ENCODE measurements at regions not wholly inside any gene's neighbourhood (a gene's known extent, or its start where the extent isn't known, plus 50 kb on each side); places are given as distances from the start of the nearest gene placed in this dataset.
"Not testable (repeated sequence)": the region's sequence is repeated elsewhere in the genome, so short reads cannot be mapped to it uniquely, and the experiment has no call there.

DNA sequence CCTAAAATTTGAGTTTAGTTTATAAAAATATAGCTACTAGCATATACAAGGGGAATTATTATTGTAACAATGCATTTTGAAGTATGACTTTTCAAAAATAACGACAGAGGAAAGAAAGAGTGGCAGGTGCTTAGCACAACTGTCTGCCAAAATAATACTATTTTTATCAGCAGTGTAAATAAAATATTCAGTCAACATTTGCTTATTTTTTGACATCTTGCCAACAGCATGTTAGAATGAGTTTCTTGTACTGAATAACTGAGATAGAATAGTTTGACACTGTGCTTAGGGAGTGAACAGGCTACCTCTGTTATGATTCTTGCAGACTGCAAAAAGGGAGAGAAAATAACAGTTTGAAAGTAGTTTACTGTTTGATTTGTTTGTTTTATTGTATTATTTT is 909.8 kb downstream of the BRINP3 start:
- in situ Hi-C loops (cut with HindIII; ENCODE audit: low pct_unique_long_range_greater_than_20kb, low sequenced_read_pairs) = no loop called here
- no peak for DNase-seq (ENCODE audit: low read depth)

DNA sequence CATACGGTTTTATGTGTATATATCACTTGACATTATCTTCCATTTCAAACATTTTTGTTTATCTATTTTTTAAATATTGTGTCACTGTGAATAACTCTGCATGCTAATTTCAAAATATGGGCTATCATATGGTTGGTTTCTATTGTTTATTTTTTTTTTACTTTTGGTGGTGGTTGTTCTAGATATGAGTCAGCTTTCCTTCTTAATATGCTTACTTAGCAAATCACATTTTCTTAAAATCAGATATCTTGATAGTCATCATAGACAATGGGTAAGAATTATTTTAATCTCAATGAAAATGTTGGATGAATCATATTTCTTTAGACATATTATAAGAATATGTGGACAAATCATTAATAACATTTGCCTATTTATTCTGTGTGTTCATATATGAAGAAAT is 881.5 kb downstream of the BRINP3 start:
- in situ Hi-C loops (cut with HindIII; ENCODE audit: low pct_unique_long_range_greater_than_20kb, low sequenced_read_pairs) = no loop called here
- no peak for DNase-seq (ENCODE audit: low read depth)

DNA sequence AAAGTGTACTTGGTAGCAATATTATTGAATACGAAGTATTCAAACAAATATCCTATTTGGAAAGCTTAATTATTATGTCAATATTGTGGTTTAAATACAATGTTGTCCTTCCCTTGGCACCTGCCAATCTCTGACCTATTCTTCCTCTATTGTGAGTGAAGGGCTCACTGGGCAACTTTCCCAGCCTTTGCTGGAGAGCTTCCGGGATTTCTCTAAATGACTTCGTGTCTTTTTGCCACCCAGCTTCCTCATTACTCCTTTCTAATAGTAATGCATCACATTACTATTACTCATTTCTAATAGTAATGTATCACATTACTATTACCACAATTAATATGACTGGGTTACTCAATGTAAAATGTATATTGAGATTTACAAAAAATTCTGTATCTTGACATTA is 880.6 kb downstream of the BRINP3 start:
- DNase-seq (ENCODE audit: low read depth) = no peak
- in situ Hi-C loops (cut with HindIII; ENCODE audit: low pct_unique_long_range_greater_than_20kb, low sequenced_read_pairs) = no loop called here

DNA sequence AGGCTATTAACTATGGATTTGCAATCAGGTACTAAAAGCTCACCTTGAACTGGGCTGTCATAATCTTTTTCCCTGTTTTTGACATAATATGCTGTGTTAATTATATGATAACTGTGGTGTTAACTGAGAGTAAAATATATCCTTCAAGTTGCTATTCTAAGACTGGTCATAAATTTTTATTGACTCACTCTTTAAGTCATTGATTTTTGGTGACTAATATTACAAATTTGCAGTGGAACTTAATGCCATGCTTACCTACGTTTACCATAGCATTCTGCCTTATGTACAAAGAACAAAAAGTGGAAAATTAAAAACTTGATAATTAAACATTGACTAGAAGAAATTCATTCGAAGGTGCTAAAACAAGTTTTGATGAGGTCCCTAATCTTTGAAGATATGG is 872.4 kb downstream of the BRINP3 start:
- DNase-seq (ENCODE audit: low read depth) = no peak
- in situ Hi-C loops (cut with HindIII; ENCODE audit: low pct_unique_long_range_greater_than_20kb, low sequenced_read_pairs) = no loop called here

DNA sequence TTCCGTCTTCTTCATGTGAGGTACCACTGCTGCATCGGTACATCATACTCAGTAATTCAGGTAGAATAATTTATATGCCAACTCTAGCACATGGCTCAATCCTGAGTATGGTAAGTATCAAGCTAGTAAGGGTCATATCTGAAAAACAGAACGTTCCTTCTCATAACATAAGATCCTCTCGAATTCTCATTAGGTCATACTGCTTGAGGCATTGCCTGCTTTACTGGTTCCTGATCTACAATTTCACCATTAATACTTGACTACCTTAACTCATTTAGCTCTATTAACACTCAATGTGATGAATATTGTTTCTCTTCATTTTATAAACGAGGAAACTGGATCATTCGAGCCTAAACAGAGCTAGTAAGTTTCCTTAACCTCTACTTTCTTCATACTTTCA is 871.6 kb downstream of the BRINP3 start:
- in situ Hi-C loops (cut with HindIII; ENCODE audit: low pct_unique_long_range_greater_than_20kb, low sequenced_read_pairs) = no loop called here
- DNase-seq (ENCODE audit: low read depth) = no peak

DNA sequence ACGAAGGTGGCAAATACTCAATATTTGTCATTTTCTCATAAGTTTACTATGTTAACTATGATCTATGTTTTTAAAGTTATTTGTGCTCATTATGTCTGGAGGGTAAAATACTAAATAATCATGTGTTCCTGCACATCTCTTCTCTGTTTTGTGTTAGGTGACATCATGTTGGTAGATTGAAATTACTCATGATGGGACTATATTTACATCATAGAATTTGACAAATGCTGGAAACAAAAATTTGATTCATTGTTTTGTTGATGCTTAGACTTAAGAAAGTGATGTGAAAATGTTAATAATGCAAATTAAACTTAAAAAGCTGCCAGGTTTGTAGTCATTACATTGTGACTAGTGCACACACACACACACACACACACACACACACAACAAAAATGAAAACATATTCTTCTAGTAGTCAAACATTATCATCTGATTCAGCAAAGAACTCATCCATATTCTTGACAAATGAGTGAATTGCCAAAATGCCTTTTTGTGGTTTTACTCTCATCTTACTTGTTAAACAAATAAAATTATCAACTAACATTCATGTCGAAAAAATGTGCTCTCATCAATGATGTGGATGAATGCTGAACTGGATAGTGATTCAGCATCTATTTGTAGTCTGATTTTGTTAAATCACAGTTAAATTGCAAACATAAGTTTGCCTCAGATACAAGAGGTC is 870.7 kb downstream of the BRINP3 start:
- DNase-seq (ENCODE audit: low read depth) = peak; percentile 79
- in situ Hi-C loops (cut with HindIII; ENCODE audit: low pct_unique_long_range_greater_than_20kb, low sequenced_read_pairs) = no loop called here

DNA sequence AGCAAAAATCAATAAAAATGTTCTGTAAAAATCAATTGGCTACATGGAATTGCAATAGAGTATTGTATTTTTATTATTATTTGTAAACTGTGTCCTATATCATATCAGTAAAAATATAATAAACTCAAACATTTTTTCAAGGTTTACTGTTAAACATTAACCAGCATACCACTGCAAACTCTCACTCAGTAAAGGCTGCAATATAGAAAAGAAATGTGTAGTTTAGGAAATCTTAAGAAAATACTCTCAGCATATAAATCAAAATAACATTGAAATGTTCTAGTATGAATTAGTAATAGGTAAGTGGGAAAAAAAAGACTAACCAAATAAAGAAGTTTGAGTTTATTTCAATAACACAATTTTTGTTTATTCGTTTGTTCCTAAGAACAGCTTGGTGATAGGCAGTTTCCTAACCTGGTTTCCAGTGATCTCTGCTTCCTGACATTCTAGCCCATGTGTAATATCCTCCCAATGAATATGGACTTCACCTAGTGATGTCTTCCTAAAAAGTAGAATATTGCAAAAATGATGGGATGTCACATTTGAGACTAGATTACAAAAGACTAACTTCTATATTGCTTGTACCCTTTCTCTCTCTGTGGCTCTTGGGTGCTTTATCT is 870.1 kb downstream of the BRINP3 start:
- DNase-seq (ENCODE audit: low read depth) = no peak
- in situ Hi-C loops (cut with HindIII; ENCODE audit: low pct_unique_long_range_greater_than_20kb, low sequenced_read_pairs) = no loop called here

DNA sequence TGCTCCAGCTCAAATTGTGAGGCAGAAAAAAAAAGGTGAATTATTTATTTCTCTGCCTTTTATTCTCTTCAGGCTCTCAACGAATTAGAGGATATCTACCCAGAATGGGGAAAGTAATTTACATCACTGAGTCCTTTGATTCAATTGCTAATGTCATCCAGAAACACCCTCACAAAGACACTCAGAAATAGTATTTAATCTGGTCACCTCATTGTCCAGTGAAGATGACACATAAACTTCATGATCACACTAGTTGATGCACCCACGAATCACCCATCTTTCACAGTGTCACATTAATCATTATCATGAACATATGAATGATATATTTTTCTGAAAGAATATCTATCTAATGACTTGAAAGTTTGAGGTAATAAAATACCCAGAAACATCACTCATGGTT is 868.5 kb downstream of the BRINP3 start:
- in situ Hi-C loops (cut with HindIII; ENCODE audit: low pct_unique_long_range_greater_than_20kb, low sequenced_read_pairs) = no loop called here

DNA sequence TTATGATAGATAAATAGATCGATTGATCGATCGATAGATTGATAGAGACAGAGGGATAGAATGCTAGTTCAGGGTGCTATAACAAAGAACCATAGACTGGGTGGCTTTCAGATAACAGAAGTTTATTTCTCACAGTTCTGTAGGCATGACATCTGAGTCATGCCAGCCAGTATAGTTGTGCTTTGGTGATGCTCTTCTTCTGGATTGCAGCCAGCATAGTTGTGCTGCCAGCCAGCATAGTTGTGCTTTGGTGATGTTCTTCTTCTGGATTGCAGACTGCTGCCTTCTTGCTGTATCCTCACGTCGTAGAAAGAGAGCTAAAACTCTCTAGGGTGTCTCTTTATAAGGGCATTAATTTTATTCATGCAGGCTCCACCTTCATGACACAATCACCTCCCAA is 860.8 kb downstream of the BRINP3 start:
- in situ Hi-C loops (cut with HindIII; ENCODE audit: low pct_unique_long_range_greater_than_20kb, low sequenced_read_pairs) = no loop called here
- DNase-seq (ENCODE audit: low read depth) = peak; percentile 85

More for the DNA sequence above, 868.5 kb downstream of the BRINP3 start:
- no peak for DNase-seq (ENCODE audit: low read depth)

DNA sequence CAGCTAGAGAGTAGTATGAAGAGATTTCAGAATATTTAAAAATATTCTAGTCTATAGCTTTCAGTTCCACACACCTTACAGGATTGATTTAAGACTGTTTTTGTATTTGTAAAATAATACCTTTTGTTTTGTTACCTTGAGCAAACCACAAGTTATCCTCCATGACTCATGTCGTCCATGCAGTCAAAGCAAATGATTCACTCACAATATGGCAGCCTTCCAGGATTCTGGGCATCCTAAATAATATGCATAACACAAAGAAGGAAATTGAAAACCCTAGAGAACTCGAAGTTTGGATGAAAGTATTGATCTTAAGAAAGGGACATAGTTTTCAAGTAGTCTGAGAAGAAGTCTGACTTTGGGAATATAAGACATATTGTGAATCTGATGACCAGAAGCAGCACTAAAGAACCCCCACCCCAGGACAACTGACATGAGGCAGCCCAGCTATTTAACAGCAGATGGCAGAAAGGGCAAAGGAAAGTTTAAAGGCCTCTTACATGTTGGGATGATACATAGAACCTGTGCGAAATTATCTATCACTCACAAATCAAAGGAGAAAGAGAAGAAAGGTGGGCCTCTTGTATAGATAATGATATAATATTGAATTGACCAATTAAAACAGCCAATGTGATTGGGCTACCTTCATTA is 857.9 kb downstream of the BRINP3 start:
- DNase-seq (ENCODE audit: low read depth) = peak; percentile 89
- in situ Hi-C loops (cut with HindIII; ENCODE audit: low pct_unique_long_range_greater_than_20kb, low sequenced_read_pairs) = no loop called here

DNA sequence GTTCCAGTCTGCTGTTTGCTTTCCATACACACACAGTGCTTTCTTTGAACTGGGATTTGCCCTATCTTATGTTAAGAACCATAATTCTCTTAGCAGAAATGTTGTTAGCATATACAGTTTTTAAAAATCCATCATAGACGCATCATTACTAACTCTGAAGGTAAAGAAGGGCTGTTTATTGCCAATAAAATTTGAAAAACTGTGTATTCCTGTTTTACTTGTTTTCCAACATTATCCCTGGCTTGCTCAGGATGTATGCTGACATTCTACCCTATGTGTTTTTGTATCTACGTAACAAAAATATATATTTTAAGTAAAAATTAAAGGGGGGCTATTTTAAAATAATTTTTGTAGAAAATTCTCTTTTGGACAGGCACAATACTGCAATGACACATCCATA is 857.2 kb downstream of the BRINP3 start:
- DNase-seq (ENCODE audit: low read depth) = no peak
- in situ Hi-C loops (cut with HindIII; ENCODE audit: low pct_unique_long_range_greater_than_20kb, low sequenced_read_pairs) = no loop called here

DNA sequence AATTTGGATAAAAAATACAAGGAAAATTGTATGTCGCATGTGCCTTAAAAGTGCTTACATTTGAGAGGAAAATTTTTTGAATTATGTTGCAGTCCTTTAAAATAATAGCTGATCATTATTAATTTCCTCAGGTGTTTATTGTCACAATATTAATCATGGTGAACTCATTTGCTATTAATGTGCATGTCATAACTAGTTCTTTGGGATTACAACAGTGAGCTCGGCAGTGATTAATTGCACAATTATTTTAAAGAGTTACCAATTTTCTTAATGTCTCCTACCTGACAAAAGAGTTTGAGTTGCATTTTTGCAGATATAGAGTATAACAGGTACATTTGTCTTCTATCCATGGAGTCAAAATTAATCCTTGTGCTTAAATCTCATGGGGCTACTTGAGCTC is 854.3 kb downstream of the BRINP3 start:
- no peak for DNase-seq (ENCODE audit: low read depth)
- in situ Hi-C loops (cut with HindIII; ENCODE audit: low pct_unique_long_range_greater_than_20kb, low sequenced_read_pairs) = no loop called here

DNA sequence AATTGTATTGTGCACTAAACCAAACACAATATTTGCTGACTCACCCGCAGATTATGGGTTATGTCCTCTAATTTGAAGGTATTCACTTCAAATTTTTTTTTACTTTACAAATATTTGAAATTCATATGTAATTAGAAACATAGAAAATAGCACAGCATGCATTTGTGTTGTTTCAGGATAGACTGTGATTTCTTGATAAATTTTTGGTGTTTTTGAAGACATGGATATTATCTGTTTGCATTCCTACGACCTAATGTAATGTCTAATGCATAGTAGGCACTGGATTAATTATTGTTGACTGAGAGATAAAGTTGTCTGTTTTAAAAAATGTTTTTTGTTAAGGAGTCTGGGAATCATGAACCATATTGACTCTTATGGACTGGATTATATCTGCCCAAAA is 850.2 kb downstream of the BRINP3 start:
- in situ Hi-C loops (cut with HindIII; ENCODE audit: low pct_unique_long_range_greater_than_20kb, low sequenced_read_pairs) = no loop called here
- no peak for DNase-seq (ENCODE audit: low read depth)

DNA sequence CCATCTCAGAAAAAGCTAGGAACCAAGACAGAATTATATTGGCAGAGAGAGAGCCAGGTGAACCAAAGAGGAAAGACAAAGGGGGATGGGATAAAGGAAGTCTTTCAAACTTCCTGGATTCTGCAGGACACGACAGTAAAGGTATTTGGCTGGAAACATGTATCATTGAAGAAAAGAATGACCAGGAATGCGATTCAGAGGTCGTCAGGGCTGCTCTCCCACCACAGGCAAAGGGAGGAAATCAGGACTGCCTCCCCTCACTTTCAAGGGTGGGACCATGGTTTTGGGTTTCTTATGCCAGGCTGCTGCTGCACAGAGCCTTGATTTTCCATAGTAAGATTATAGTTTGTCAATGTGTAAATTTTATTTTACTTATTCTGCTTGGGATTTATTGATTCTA is 848.8 kb downstream of the BRINP3 start:
- in situ Hi-C loops (cut with HindIII; ENCODE audit: low pct_unique_long_range_greater_than_20kb, low sequenced_read_pairs) = no loop called here
- no peak for DNase-seq (ENCODE audit: low read depth)

DNA sequence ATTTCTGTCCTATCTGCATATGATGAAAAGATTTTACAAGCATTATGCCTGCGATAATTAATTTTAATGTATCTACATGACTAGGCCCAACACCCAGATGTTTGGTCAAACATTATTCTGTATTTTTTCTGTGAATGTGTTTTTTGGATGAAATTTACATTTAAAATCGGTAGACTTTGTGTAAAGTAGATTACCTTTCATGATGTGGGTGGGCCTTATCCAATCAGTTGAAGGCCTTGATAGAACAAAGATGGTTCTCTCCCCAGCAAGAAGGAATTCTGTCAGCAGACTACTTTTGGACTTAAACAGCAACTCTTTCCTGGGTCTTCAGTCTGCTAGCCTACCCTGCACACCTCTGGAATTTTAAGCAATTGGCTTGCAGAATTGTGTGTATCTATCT is 844.0 kb downstream of the BRINP3 start:
- DNase-seq (ENCODE audit: low read depth) = no peak
- in situ Hi-C loops (cut with HindIII; ENCODE audit: low pct_unique_long_range_greater_than_20kb, low sequenced_read_pairs) = no loop called here

DNA sequence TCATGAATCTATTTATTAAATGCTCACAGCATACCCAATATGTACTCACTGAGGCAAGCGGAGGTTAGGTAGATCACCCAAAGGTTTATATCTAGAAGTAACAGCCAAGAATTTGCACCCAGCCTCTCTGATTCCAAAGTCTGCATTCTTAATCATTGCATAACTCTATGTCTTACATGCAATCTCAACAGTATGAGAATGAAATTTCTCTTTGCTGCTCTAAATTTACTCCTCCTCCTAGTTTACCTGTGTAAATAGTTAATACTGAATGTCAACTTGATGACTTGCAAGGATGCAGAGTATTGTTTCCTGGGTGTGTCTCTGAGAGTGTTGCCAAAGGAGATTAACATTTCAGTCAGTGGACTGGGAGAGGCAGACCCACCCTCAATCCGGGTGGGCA is 840.6 kb downstream of the BRINP3 start:
- in situ Hi-C loops (cut with HindIII; ENCODE audit: low pct_unique_long_range_greater_than_20kb, low sequenced_read_pairs) = no loop called here
- DNase-seq (ENCODE audit: low read depth) = no peak

DNA sequence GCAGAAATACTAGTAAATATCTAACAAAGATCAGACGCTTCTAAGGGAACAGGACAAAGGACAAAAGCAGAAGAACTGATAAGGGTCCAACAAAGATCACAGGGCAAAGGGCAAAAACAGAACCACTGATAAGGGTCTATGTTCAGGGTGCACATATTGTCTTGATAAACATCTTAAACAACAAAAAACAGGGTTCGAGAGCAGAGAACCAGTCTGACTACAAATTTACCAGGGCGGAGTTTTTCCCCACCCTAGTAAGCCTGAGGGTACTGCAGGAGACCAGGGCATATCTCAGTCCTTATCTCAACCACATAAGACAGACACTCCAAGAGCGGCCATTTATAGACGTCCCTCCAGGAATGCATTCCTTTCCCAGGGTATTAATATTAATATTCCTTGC is 833.5 kb downstream of the BRINP3 start:
- in situ Hi-C loops (cut with HindIII; ENCODE audit: low pct_unique_long_range_greater_than_20kb, low sequenced_read_pairs); DNase-seq (ENCODE audit: low read depth): not testable (repeated sequence)

DNA sequence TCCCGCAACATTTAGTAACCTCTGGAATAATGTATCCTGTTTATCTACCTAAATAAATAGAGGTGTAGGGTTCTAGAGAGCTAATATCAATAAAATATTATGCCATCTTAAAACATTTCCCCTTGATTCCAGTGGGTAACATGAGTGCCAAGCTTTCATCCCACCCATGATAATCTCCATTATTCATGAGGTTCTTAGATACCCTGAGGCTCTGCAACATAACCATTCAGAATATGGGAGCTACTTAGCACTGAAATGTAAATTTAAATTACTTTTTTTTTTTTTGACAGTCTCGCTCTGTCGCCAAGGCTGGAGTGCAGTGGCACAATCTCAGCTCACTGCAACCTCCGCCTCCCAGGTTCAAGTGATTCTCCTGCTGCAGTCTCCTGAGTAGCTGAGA is 832.7 kb downstream of the BRINP3 start:
- DNase-seq (ENCODE audit: low read depth) = no peak
- in situ Hi-C loops (cut with HindIII; ENCODE audit: low pct_unique_long_range_greater_than_20kb, low sequenced_read_pairs) = no loop called here

DNA sequence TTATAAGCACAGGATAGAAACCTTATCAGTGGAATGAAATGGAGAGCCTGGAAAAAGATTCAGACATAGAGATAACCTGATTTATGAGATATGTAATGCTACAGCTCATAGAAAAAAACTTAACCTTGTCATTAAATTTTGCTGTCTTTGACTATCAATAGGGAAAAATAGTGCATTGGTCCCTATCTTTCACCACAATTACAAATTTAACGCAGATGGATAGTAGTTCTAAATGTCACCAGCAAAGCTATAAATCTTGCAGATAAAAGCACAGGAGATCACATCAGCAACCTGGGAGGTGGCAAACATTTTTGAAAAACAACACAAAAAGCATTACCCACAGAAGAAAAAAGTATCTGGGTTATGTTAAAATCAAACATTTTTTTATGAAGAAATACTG is 831.6 kb downstream of the BRINP3 start:
- DNase-seq (ENCODE audit: low read depth) = no peak
- in situ Hi-C loops (cut with HindIII; ENCODE audit: low pct_unique_long_range_greater_than_20kb, low sequenced_read_pairs) = no loop called here

DNA sequence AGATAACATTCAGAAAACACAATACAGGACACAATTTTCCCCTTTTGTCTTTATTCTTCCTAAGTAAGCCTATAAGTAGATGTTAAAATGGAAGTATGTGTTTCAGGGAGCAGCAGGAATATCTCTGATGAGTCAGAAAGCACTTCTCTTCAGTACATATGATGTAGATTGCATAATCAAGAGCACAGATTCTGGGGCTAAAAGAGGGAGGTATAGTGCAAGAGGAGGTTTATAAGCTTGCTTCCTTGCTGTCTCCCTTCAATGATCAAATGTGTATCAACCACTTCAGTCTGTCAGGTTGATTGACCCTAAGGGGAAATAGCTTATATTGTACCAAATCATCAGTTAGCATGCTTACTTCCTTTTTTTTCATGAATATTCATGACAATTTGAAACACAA is 822.8 kb downstream of the BRINP3 start:
- no peak for DNase-seq (ENCODE audit: low read depth)
- in situ Hi-C loops (cut with HindIII; ENCODE audit: low pct_unique_long_range_greater_than_20kb, low sequenced_read_pairs) = no loop called here
